HuH-7.5 (cell line): ENCODE measurements at regions not wholly inside any gene's neighbourhood (a gene's known extent, or its start where the extent isn't known, plus 50 kb on each side); places are given as distances from the start of the nearest gene placed in this dataset.
"Not testable (repeated sequence)": the region's sequence is repeated elsewhere in the genome, so short reads cannot be mapped to it uniquely, and the experiment has no call there.

Experiments
- DNase-seq: peaks from one replicate; pipeline ENCODE4 v3.0.0; 2011; ENCODE audit warnings: low spot score

DNA sequence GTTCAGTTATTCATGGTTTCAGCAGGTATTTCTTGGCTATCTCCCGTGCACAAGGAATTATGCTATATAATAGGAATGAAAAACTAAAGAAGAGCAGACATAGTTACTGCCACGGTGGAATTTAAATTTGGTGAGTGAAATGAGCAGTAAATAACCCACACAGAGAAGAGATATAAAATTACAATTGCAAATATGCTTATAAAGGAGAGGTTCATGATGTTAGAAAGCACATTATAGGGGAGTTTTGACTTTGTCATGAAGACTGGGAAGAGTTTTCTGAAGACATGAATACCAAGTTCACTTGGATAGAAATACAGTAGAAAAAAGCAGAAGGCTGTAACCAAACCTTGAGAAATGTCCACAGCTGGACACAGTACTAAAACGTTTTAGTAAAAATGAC is 712.0 kb upstream of the AADAT start:
- DNase-seq: no peak

DNA sequence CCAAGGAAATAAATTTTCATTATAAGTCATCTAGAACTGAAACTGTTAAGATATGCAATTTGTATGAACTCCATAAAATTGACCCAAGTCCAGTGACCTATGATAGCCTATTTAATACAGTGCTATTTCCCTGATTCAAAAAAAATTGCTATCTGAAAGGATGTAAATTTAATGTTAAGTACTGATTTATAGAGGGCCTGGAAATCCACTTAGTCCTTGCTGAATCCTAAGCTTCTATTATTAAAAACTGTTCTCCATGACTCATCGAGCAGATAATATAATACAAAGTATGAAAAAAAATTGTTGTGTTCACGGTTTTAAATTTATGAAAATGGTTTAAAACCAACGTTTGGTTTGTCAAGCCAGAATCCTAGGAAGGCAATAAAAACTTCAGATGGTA is 704.8 kb upstream of the AADAT start:
- DNase-seq: no peak

DNA sequence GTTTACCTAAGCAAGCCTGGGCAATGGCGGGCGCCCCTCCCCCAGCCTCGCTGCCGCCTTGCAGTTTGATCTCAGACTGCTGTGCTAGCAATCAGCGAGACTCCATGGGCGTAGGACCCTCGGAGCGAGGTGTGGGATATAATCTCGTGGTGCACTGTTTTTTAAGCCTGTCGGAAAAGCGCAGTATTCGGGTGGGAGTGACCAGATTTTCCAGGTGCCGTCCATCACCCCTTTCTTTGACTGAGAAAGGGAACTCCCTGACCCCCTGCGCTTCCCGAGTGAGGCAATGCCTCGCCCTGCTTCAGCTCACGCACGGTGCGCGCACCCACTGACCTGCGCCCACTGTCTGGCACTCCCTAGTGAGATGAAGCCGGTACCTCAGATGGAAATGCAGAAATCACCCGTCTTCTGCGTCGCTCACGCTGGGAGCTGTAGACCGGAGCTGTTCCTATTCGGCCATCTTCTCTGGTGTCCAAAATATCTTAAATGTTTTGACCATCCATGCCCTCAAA is 698.8 kb upstream of the AADAT start:
- DNase-seq: not testable (repeated sequence)

DNA sequence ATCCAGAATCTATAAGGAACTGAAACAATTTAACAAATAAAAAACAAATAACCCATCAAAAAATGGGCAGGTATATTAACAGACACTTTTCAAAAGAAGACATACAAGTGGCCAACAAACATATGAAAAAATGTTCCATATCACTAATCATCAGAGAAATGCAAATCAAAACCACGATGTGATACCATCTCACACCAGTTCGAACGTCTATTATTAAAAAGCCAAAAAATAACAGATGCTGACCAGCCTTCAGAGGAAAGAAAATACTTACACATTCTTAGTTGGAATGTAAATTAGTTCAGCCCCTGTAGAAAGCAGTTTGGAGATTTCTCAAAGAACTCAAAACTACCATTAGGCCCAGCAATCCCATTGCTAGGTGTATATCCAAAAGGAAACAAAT is 687.9 kb upstream of the AADAT start:
- no peak for DNase-seq

DNA sequence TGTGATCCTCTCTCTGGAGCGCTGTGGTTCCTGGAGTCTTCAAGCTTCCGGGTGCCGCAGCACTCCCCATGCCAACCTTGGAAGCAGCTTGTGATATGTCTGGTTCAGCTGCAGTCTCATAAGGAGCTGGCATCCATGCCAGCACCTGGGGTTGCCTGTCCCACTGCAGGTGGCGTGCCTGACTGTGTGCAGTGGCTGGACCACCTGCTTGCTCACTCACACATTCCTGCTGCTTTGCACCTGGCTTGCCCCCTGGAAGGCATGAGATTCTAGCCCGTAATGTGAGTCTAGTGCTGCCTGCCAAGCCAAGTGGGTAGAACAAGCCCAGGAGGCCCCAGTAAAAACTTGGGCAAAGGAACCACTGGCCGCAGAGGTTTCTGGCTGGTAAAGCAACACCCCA is 687.2 kb upstream of the AADAT start:
- DNase-seq: no peak

DNA sequence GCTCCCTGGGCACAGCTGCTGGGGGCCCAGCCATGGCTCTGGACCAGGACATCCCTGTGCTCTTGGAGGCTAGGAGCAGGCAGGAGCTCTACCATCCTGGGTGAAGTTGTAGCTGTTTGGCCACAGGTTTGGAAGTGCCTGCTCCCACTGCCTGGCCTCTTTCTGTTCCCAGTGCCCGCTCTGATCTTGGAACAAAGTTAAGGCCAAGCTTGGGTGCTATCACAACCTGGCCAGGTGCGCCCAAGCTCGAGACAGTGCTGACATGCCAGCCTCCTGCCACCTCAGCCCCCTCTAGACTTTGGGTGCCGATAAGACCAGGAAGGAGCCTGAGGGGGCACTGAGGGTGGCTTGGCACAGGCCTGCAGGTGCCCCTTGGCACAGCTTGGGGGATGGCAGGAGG is 686.1 kb upstream of the AADAT start:
- DNase-seq: no peak

DNA sequence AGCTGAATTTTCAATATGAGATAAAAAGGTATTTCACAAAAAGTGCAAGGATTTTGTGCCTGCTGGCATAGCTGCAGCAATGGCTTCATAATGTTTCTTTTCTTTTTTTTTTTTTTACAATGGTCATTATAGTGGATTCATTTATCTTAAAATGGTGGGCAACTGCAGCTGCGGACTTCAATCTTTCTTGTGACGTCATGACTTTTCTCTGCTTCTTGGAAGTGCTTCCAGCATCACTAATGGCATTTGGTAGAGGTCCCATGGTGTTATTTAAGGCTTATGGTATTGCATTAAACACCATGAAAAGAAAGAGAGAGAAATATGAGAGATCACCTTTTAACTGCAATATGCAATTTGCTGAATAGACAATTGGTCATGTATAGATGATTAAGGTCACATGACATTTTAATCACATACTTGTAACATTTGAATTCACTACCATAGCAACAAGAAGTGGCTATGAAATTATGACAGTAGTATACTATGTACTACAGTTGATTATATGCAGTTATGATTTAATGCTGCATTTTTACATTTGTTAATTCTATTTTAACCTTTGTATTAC is 684.0 kb upstream of the AADAT start:
- DNase-seq: no peak

DNA sequence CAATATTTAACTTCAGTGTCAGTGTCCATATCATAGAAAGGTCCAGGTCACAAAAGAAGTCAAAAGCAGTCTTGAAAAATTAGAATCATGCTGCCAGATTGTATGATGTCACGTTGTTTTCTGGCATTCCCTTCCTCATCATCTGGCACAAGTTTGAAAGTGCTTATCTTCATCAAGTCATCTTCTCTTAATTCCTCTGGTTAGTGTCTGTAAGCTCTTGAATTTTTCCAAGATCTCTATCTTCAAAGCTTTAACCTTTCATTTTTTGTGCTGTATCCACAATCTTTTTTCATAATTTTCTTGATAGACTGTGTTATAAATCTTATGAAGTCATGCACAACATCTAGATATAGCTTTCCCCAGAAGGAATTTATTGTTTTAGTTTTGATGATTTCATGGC is 682.7 kb upstream of the AADAT start:
- DNase-seq: no peak

DNA sequence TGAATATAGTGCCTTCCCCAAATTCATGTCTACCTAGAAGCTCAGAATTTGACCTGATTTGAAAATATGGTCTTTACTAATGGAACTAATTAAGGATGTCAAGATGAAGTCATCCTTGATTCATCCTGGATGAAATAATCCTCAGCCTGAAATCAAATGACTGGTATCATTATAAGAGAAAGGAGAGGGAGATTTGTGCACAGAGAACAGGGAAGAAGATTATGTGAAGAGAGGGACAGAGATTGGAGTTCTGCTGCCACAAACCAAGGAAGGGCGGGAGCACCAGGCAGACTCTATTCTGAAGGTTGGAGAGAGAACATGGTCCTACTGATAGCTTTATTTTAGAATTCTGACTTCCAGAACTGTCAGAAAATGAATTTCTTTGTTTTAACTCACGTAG is 680.9 kb upstream of the AADAT start:
- DNase-seq: no peak

DNA sequence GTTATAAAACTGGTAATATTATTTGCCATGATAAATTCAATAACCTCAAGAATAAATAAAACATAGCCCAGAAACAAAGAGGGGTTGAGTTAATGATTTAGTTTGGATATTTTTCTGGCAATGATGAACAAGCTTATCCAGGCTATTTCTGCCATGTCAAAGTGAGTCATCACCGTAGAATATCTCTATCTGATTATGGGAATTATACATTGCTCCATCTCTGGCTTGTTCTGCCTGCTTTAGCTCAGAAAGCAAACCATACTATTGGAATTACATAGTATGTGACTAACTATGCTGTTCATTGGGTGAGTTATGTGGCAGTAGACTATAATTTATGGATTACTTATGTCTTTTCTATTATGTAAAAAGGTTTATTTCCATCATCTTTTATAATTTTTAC is 680.1 kb upstream of the AADAT start:
- no peak for DNase-seq

DNA sequence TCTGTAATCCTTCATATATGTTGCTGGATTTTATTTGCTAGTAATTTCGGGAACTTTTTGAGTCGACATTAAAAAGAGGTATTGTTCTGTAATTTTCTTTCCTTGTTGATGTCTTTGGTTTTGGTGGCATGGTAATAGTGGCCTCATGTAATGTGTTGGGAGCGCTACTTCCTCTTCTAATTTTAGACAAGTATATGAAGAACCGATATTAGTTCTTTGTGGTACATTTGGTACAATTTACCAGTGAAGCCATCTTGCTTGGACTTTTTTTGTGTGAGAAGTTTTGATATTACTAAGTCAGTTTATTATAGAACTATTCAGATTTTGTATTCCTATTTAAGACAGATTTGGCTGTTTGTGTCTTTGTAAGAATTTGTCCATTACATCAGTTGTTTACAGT is 669.2 kb upstream of the AADAT start:
- no peak for DNase-seq

DNA sequence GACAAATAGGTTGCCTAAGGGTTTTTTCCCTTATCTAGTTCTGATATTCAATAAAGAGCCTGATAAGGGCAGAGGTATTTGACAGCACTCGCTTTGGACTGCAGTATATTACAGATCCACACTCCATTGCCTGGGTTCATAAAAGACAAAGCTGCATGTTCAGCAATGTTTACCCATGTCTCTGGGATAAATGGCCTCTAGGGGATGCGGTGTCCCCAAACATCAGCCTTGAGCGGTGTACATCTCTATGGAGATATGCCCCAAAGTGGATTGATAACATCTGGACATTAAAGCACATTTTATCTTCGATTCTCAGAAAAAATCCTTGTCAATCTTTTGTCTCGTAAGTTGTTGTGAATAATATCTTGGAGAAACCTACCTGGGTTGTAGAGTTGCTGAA is 660.8 kb upstream of the AADAT start:
- DNase-seq: no peak

DNA sequence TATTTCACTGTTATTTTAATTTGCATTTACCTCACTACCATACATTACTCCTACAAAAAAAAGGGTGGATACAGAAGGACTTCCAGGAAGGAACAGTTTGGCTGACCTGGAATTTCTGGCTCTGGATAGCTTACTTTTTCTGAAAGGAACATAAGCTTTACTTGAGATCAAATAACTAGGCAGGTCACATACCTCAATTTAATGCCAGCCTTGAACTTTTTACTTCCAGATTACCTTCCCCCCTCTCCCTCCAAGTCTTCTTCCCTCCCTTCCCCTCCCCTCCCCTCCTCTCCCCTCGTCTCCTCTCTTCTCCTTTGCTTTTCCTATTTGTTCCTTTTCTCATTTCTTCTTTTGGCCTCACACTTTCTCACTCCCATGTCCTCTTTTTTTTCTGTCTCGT is 659.2 kb upstream of the AADAT start:
- DNase-seq: no peak

DNA sequence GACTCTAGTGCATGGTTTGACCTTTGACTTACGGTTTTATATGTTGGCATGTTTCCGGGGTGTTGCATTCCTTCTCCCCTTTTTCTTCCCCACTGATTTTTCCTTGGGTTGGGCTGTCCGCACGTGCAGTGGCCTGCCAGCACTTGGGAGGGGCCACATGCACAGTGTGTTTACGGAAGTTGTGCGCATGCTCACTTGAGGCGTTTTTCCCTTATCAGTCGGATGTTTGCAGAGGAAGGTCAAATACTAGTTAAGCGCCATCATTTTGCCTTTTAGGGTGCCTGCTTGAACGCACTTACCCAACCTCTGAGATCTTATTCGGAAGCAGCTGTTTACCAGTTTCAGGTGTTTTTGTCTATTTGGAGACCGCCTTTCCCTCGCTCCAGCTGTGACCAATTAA is 653.9 kb upstream of the AADAT start:
- no peak for DNase-seq

DNA sequence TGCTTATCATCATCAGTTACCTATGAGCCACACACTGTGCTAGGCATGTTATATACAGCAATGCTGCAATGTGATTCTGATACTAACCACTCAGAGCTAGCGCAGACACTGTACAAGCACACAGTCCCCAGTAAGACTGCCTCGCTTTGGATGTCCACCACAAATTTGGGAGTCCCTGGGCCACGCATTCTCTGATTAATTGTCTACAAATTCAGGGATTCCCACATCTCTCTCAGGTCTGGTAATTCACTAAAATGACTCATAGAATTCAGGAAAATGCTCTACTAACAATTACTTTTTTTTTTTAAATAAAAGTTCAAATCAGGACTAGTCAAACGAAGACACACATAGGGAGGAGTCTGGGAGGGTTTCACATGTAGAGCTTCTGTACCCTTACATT is 652.1 kb upstream of the AADAT start:
- no peak for DNase-seq

DNA sequence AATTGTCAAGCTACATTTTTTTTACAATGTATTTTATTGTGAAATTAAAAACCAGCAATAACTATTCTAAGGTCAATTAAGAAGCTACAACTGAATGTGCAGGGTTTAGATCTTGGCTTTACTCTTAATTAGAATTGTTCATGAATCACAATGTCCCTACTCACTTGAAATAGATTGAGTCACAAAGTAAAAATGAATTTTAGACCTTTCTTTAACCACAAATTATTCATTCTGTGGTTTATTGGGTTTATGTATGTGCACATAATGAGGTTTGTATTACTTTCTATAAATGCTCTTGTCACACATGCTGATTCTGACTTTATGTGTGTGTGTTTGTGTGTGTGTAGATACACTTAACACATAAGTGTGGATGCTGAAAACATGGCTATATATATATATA is 647.0 kb upstream of the AADAT start:
- DNase-seq: no peak

DNA sequence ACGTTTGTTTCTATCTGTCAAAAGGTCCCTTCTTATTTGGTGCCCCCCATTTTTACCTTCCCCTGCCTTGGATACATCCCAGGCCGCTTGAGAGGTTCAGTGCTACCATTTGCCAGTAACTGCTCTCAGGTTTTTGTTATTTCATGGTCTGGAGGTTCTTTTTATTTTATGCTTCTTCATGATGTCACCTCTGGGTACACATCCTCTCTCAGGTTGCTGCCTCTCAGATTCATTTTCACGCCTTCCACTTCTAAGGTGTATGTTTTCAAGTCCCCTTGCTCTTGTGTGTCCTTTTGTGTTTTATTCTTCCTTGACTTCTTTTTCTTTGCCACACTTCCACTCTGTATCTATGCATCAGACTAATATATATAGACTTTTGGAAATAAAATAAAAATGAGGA is 640.1 kb upstream of the AADAT start:
- no peak for DNase-seq

DNA sequence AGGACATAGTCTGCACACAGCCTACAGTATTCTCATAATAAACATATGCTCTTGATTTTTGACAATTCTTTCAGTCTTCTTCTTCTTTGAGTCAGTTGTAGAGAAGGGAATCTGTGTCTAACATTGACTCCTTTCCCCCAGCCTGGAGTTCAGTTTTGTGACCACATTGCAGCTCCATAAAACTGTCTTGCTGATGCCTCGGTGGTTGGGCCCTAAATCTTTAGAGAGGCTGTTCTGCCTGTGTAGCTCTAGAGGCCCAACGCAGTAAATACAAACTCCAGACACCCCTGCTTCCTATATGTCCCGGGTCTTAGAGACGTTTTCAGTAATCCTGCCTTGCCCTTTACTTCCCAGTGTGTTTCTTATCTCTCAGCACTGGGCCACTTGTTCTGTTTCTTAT is 639.5 kb upstream of the AADAT start:
- DNase-seq: no peak

DNA sequence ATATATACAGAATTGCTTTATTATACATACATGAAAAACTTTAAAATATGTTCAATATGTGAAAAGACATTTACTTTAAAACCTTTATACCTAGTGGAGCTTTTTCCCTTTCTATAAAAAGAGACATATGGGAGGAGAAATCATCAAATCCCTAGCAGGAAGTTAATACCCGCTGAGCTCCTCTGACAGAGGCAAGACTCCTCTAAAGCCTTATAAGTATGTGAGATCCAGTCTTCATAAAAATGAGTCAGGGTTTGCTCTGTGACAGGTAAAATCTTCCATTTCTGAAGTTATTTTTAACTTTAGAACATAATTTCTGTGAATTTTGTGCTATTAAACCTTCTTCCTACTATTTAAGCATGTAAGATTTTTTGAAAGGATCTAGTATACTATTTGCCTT is 634.4 kb upstream of the AADAT start:
- no peak for DNase-seq

DNA sequence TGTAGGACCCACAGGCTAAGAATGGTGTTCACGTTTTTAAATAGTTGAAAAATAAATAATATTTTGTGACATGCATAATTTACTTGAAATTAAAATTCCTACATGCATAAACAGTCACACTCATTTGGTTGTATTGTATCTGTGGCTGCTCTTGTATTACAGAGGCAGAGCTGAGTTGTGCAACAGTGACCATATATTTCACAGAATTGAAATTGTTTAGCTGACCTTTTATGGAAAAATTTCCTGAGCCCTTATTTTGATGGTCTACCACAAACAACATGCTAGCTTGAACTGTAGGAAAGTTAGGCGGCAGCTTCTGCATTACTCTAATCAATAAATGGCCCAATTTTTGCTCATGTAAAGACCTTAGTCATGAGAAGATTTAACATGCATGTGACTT is 633.4 kb upstream of the AADAT start:
- DNase-seq: no peak

DNA sequence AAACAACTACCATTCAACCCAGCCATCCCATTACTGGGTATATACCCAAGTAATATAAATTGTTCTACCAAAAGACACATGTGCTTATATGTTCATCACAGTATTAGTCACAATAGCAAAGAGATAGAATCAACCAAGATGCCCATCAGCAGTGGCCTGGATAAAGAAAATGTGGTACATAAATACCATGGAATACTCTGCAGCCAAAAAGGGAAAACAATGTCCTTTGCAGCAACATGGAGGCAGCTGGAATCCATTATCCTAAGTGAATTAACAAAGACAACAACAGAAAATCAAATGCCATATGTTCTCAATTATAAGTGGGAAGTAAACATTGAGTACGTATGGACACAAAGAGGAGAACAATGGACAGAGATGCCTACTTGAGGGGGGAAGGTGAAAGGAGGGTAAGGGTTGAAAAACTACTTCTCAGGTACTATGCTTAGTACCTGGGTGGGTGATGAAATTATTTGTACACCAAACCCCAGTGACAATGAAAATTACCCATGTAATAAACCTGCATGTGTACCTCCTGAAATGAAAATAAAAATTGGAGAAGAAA is 632.1 kb upstream of the AADAT start:
- DNase-seq: no peak

DNA sequence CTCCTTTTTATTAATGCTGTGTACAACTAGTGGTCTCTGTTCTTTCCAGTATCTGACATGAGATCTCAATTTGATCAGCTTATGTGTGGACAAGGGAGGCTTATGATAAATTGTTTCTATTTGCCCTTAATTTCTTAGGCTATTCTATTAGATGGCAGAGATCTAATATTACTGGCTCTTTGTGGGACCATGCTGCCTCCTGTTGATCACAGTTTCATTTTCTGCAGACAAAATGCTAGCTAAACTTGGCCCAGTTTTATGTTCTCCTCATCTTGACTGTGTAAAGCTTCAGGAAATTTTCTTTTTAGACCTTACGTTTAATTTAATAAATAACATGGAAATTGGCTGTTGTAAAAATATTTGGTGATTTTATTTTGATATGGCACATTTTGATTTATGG is 627.1 kb upstream of the AADAT start:
- DNase-seq: no peak

DNA sequence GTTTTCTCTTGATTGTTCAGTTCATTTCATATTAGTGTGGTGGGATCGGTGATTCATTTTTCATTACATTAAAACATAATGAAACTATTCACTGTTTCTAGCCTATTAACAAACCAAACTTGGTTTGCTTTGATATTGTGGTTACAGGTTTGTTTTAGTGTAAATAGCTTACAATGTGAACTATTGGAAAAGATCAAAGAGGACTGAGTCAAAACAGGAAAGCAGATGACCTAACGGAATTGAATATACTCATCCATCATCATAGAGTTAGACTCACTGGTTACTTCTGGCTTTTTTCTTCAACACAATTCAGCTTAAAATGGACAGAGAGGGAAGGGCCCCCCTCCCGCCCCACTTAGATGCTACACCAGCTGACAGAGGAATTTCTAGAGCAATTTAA is 616.2 kb upstream of the AADAT start:
- no peak for DNase-seq

DNA sequence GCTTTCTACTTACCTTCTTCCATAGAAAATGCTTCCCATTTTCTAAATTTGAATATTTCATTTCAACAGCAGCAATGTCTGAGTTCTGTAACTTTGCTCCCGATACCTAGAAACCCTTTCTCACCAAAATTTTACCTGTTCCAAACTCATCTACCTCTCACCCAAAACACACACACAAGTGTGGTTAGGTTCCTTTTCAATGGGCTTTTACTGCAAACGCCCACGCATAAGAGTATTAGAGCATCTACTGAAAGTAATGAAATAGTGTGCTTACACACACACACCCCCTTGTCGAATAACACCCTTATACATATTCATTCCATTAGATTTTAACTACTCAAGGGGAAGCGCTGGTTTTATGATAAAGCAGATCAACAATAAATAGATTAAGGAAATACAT is 610.3 kb upstream of the AADAT start:
- no peak for DNase-seq

DNA sequence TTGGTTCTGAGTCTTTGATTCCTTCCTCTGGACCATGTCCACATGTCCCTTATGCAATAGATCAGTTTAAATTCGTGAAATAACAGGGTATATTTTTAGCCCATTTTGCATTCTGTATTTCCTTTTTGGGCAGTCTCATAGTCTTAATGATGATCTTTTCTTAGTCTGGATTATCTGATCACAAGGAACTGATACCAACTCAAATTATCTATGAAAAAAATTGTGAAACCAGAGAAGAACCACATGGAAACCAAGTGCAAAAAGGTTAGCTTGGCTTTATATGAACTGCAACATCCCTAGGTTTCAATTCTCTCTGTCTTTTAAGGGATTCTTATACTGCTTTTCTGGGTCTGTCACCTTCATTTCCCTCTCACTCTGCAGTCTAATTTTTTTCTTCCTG is 608.6 kb upstream of the AADAT start:
- no peak for DNase-seq
